IMR-90 (cell line): ENCODE measurements at regions not wholly inside any gene's neighbourhood (a gene's known extent, or its start where the extent isn't known, plus 50 kb on each side); places are given as distances from the start of the nearest gene placed in this dataset.

Experiments
- ATAC-seq: fragments of 200-7000 bp; cut with Tn5 transposase; 2 replicates; pipeline ENCODE4 v1.9.1; 2020; ENCODE audit warnings: low read depth, mild to moderate bottlenecking, moderate library complexity
- BruUV-seq: library from RNA; stranded (reverse); fragments of 400-500 nt; replicated peaks from 2 replicates; lab custom pipeline; 2021; lab: Mats Ljungman, UMichigan
- CTCF ChIA-PET: fragments of 300-600 bp; formaldehyde crosslinking; extraction: SDS; loops from one replicate; lab custom pipeline; 2021; ENCODE audit warnings: antibody characterized with exemption; lab: Yijun Ruan, JAX
- POLR2A ChIA-PET: fragments of 300-600 bp; sonication (Branson Sonifier 250); formaldehyde crosslinking; loops from one replicate; lab custom pipeline; 2022; ENCODE audit warnings: antibody characterized with exemption; ENCODE audit not compliant: unreplicated experiment; lab: Charles Lee
- DNase-seq: peaks from one replicate; pipeline ENCODE4 v3.0.0; 2013
- H2AFZ ChIP-seq: replicated peaks from 2 replicates; pipeline ENCODE3; 2013; ENCODE audit warnings: low read length, mild to moderate bottlenecking; ENCODE audit not compliant: poor library complexity
- H2AK5ac ChIP-seq: 2 replicates; pipeline ENCODE4 v1.6.1; 2013; ENCODE audit warnings: low read depth, low read length, inconsistent platforms
- H2AK9ac ChIP-seq: replicated peaks from 2 replicates; pipeline ENCODE3; 2013; ENCODE audit warnings: mild to moderate bottlenecking, low read depth, low read length, moderate library complexity; ENCODE audit not compliant: poor library complexity
- H2BK120ac ChIP-seq: 2 replicates; pipeline ENCODE4 v1.6.1; 2013; ENCODE audit warnings: low read depth, low read length, inconsistent platforms
- H2BK15ac ChIP-seq: 3 replicates; pipeline ENCODE4 v1.6.1; 2013; ENCODE audit warnings: low read depth, low read length, inconsistent platforms
- H2BK20ac ChIP-seq: 2 replicates; pipeline ENCODE4 v1.6.1; 2013; ENCODE audit warnings: low read depth, mild to moderate bottlenecking, inconsistent platforms, low read length, moderate library complexity
- H2BK5ac ChIP-seq: 2 replicates; pipeline ENCODE4 v1.6.1; 2013; ENCODE audit warnings: mild to moderate bottlenecking, low read depth, low read length, inconsistent platforms; ENCODE audit not compliant: poor library complexity, severe bottlenecking
- H3K14ac ChIP-seq: replicated peaks from 2 replicates; pipeline ENCODE4 v1.6.1; 2013; ENCODE audit warnings: low read depth, low read length, inconsistent platforms
- H3K18ac ChIP-seq: 2 replicates; pipeline ENCODE4 v1.6.1; 2013; ENCODE audit warnings: low read depth, low read length, control low read depth
- H3K23ac ChIP-seq: 2 replicates; pipeline ENCODE4 v1.6.1; 2013; ENCODE audit warnings: low read depth, low read length, inconsistent platforms
- H3K27ac ChIP-seq: 2 replicates; pipeline ENCODE4 v1.5.1; 2013; ENCODE audit warnings: mild to moderate bottlenecking, control low read depth, low read length; ENCODE audit not compliant: insufficient read depth
- H3K27me3 ChIP-seq: 2 replicates; pipeline ENCODE4 v1.6.1; 2013; ENCODE audit warnings: low read length; ENCODE audit not compliant: control insufficient read depth, insufficient read depth
- H3K36me3 ChIP-seq: 2 replicates; pipeline ENCODE4 v1.6.1; 2013; ENCODE audit warnings: low read length, mixed read lengths; ENCODE audit not compliant: control insufficient read depth, insufficient read depth
- H3K4ac ChIP-seq: 2 replicates; pipeline ENCODE4 v1.6.1; 2013; ENCODE audit warnings: low read depth, low read length, inconsistent platforms
- H3K4me1 ChIP-seq: 2 replicates; pipeline ENCODE4 v1.6.1; 2013; ENCODE audit warnings: low read length, mixed read lengths; ENCODE audit not compliant: control insufficient read depth, insufficient read depth
- H3K4me2 ChIP-seq: 2 replicates; pipeline ENCODE4 v1.6.1; 2013; ENCODE audit warnings: low read depth, mild to moderate bottlenecking, control low read depth, low read length, moderate library complexity
- H3K4me3 ChIP-seq: 2 replicates; pipeline ENCODE4 v1.5.1; 2013; ENCODE audit warnings: low read depth, mild to moderate bottlenecking, control low read depth, low read length, moderate library complexity; ENCODE audit not compliant: insufficient read depth
- H3K56ac ChIP-seq: 2 replicates; pipeline ENCODE4 v1.6.1; 2013; ENCODE audit warnings: low read length, inconsistent platforms; ENCODE audit not compliant: insufficient read depth; ENCODE audit errors: extremely low read depth
- H3K79me1 ChIP-seq, 2 experiments: 2 replicates each; pipeline ENCODE4 v1.6.1; 2013; ENCODE audit warnings: low read length in 2 of 2, inconsistent platforms in 1 of 2, low read depth in 1 of 2
- H3K9ac ChIP-seq: 2 replicates; pipeline ENCODE4 v1.6.1; 2013; ENCODE audit warnings: low read depth, low read length, control low read depth
- H3K9me1 ChIP-seq: 2 replicates; pipeline ENCODE4 v1.6.1; 2013; ENCODE audit warnings: low read length, inconsistent platforms; ENCODE audit not compliant: insufficient read depth
- H3K9me3 ChIP-seq: 2 replicates; pipeline ENCODE4 v1.6.1; 2013; ENCODE audit warnings: low read length; ENCODE audit not compliant: control insufficient read depth, insufficient read depth
- H4K20me1 ChIP-seq: 2 replicates; pipeline ENCODE4 v1.6.1; 2013; ENCODE audit warnings: low read length, inconsistent platforms; ENCODE audit not compliant: insufficient read depth
- H4K5ac ChIP-seq: 2 replicates; pipeline ENCODE4 v1.6.1; 2013; ENCODE audit warnings: mild to moderate bottlenecking, low read depth, low read length, control low read depth
- H4K8ac ChIP-seq, 2 experiments: 2 replicates each; pipeline ENCODE4 v1.6.1; 2013; ENCODE audit warnings: low read depth in 2 of 2, low read length in 2 of 2, control low read depth in 1 of 2, inconsistent platforms in 1 of 2
- H4K91ac ChIP-seq: 2 replicates; pipeline ENCODE4 v1.6.1; 2013; ENCODE audit warnings: low read depth, low read length, inconsistent platforms; ENCODE audit not compliant: insufficient read depth
- BHLHE40 ChIP-seq: fragments of 150-350 bp; IDR thresholded peaks from 2 replicates; pipeline ENCODE4 v1.6.1; 2016; ENCODE audit warnings: mild to moderate bottlenecking, low read depth, low read length
- CEBPB ChIP-seq: IDR thresholded peaks from 2 replicates; pipeline ENCODE4 v1.6.1; 2012; ENCODE audit warnings: low read depth, low read length, improper control_type of control experiment
- CHD1 ChIP-seq: IDR thresholded peaks from 2 replicates; pipeline ENCODE4 v1.6.1; 2012; ENCODE audit warnings: low read depth, low read length, improper control_type of control experiment
- CTCF ChIP-seq: conservative IDR thresholded peaks from 2 replicates; pipeline ENCODE4 v1.5.1; 2012; ENCODE audit warnings: mild to moderate bottlenecking, low read depth, low read length, improper control_type of control experiment
- ELK1 ChIP-seq: fragments of 150-350 bp; IDR thresholded peaks from 2 replicates; pipeline ENCODE4 v1.6.1; 2016; ENCODE audit warnings: low read depth, mild to moderate bottlenecking, low read length, moderate library complexity, borderline replicate concordance
- FOS ChIP-seq: fragments of 150-350 bp; IDR thresholded peaks from 2 replicates; pipeline ENCODE4 v1.6.1; 2016; ENCODE audit warnings: low read depth, low read length
- MAFK ChIP-seq: IDR thresholded peaks from 2 replicates; pipeline ENCODE4 v1.6.1; 2012; ENCODE audit warnings: low read depth, low read length, improper control_type of control experiment
- MAZ ChIP-seq: IDR thresholded peaks from 2 replicates; pipeline ENCODE4 v1.6.1; 2012; ENCODE audit warnings: low read depth, mild to moderate bottlenecking, low read length, improper control_type of control experiment, moderate library complexity, borderline replicate concordance
- MXI1 ChIP-seq: IDR thresholded peaks from 2 replicates; pipeline ENCODE4 v1.6.1; 2012; ENCODE audit warnings: low read depth, mild to moderate bottlenecking, low read length, moderate library complexity, borderline replicate concordance
- NFE2L2 ChIP-seq: fragments of 150-350 bp; IDR thresholded peaks from 2 replicates; pipeline ENCODE4 v1.6.1; 2016; ENCODE audit warnings: low read depth, mild to moderate bottlenecking, low read length
- POLR2A ChIP-seq: IDR thresholded peaks from 2 replicates; pipeline ENCODE4 v1.6.1; 2012; ENCODE audit warnings: mild to moderate bottlenecking, low read depth, low read length
- RAD21 ChIP-seq: IDR thresholded peaks from 2 replicates; pipeline ENCODE4 v1.6.1; 2012; ENCODE audit warnings: low read length, improper control_type of control experiment
- RCOR1 ChIP-seq: IDR thresholded peaks from 2 replicates; pipeline ENCODE4 v1.6.1; 2012; ENCODE audit warnings: mild to moderate bottlenecking, low read length, improper control_type of control experiment; ENCODE audit not compliant: insufficient replicate concordance
- RFX5 ChIP-seq: IDR thresholded peaks from 2 replicates; pipeline ENCODE4 v1.8.0; 2012; ENCODE audit warnings: low read depth, mild to moderate bottlenecking, low read length, moderate library complexity
- SMC3 ChIP-seq: fragments of 150-350 bp; IDR thresholded peaks from 2 replicates; pipeline ENCODE4 v1.6.1; 2016; ENCODE audit warnings: low read depth, mild to moderate bottlenecking, antibody characterized with exemption, low read length, moderate library complexity
- USF2 ChIP-seq: fragments of 150-350 bp; IDR thresholded peaks from 2 replicates; pipeline ENCODE4 v1.6.1; 2017; ENCODE audit warnings: mild to moderate bottlenecking, antibody characterized with exemption, low read length, low read depth
- WGBS, 2 experiments: methylation state at CpG; one replicate each; pipeline versions ENCODE4 v1.1.5 to v1.1.7; 2013; ENCODE audit warnings: missing lambda C conversion rate in 2 of 2; ENCODE audit not compliant: insufficient read length in 1 of 2; ENCODE audit errors: extremely low coverage in 2 of 2; 5-methylcytosine and 5-hydroxymethylcytosine counted together
- dilution Hi-C: fragments of 300-500 bp; cut with HindIII; formaldehyde crosslinking; loops from one replicate; pipeline ENCODE4 v1.14.3; 2018; ENCODE audit warnings: low sequenced_read_pairs; ENCODE audit not compliant: unreplicated experiment
- in situ Hi-C: fragments of 300-500 bp; cut with MboI; formaldehyde crosslinking; loops from 3 replicates; pipeline ENCODE4 v1.14.3; 2019; ENCODE audit warnings: low sequenced_read_pairs, inconsistent platforms, mixed read lengths
- intact Hi-C: fragments of 100-400 bp; cut with micrococcal nuclease; formaldehyde crosslinking; loops from 2 replicates; pipeline ENCODE4 v1.10.0; 2022

GRCh38 chr5:2111569-2112105, 228.9 kb upstream of the IRX4 start:
- Histone ChIP-seq H3K36me3 (no peaks in the 10 kb centered on the region), H2BK15ac (no peak overlapping the region), H4K5ac (no peak overlapping the region), H2AK9ac (no peak overlapping the region), H3K4me1 (no peaks in the 10 kb centered on the region), H4K91ac (no peak overlapping the region), H2AFZ (no peak overlapping the region), H3K56ac (no peak overlapping the region), H2AK5ac (no peak overlapping the region), H4K20me1 (no peaks in the 10 kb centered on the region), H2BK120ac (no peak overlapping the region), H3K23ac (no peak overlapping the region), H3K18ac (no peak overlapping the region), H2BK5ac (no peak overlapping the region), H3K14ac (no peak overlapping the region), H2BK20ac (no peak overlapping the region), H3K9me3 (peaks cover 16% of the 10 kb centered on the region), H4K8ac (no peak overlapping the region), H3K4me2 (no peak overlapping the region), H3K4me3 (no peak overlapping the region), H3K27ac (no peak overlapping the region), H3K9ac (no peak overlapping the region), H3K4ac (no peak overlapping the region), H3K79me1 (no peaks in the 10 kb centered on the region), H3K9me1 (no peaks in the 10 kb centered on the region), H3K27me3 (no peaks in the 10 kb centered on the region)
- no peak for ATAC-seq
- TF ChIP-seq ELK1 (no peak), NFE2L2 (no peak), CEBPB (no peak), USF2 (no peak), MAFK (no peak), MAZ (no peak), CTCF (no peak), CHD1 (no peak), SMC3 (no peak), RCOR1 (no peak), MXI1 (no peak), RAD21 (no peak), BHLHE40 (no peak), POLR2A (no peak), FOS (no peak), RFX5 (no peak)
- intact Hi-C loops (no loop called here), in situ Hi-C loops (no loop called here), dilution Hi-C loops (no loop called here)
- ChIA-PET POLR2A (no interaction called here), CTCF (no interaction called here)
- BruUV-seq: no TSS peak
- no peak for DNase-seq
- WGBS, 2 experiments: 76% methylated on average over 4 of the region's 36 CpGs; no CpG with 5 or more reads in 1 of the 2 experiments
